ENCODE measurements at regions not wholly inside any gene's neighbourhood (a gene's known extent, or its start where the extent isn't known, plus 50 kb on each side); places are given as distances from the start of the nearest gene placed in this dataset.

GRCh38 chr6:150712505-150713252 lies 113.0 kb downstream of the PLEKHG1 start:
- no peak overlapping the region for H3K4me3 Mint-ChIP-seq
- no peak overlapping the region for H3K27ac Mint-ChIP-seq
- ATAC-seq (replicated peaks) = no peak
- H3K9me3 Mint-ChIP-seq = no peaks in the 10 kb centered on the region
- no peaks in the 10 kb centered on the region for H3K27me3 Mint-ChIP-seq
- H3K36me3 Mint-ChIP-seq (ENCODE audit: low read depth) = no peaks in the 10 kb centered on the region
- peaks cover 3% of the 10 kb centered on the region for H3K4me1 Mint-ChIP-seq

GRCh38 chr6:150713487-150713886 lies 113.8 kb downstream of the PLEKHG1 start:
- H3K36me3 Mint-ChIP-seq (ENCODE audit: low read depth) = no peaks in the 10 kb centered on the region
- no peak overlapping the region for H3K4me3 Mint-ChIP-seq

GRCh38 chr6:150713931-150714330 lies 114.2 kb downstream of the PLEKHG1 start:
- ATAC-seq (replicated peaks) = no peak
- Mint-ChIP-seq H3K36me3 (ENCODE audit: low read depth) (no peaks in the 10 kb centered on the region), H3K4me3 (no peak overlapping the region), H3K27me3 (no peaks in the 10 kb centered on the region), H3K4me1 (peaks cover 3% of the 10 kb centered on the region), H3K27ac (no peak overlapping the region), H3K9me3 (no peaks in the 10 kb centered on the region)

More at GRCh38 chr6:150713487-150713886, 113.8 kb downstream of the PLEKHG1 start:
- Mint-ChIP-seq H3K27ac (no peak overlapping the region), H3K4me1 (peaks cover 3% of the 10 kb centered on the region), H3K9me3 (no peaks in the 10 kb centered on the region), H3K27me3 (no peaks in the 10 kb centered on the region)
- no peak for ATAC-seq (replicated peaks)

- no peak overlapping the region for H3K27ac Mint-ChIP-seq
- no peaks in the 10 kb centered on the region for H3K36me3 Mint-ChIP-seq (ENCODE audit: low read depth)
- H3K27me3 Mint-ChIP-seq = no peaks in the 10 kb centered on the region
- ATAC-seq (replicated peaks) = no peak
- H3K9me3 Mint-ChIP-seq = no peaks in the 10 kb centered on the region
- peaks cover 3% of the 10 kb centered on the region for H3K4me1 Mint-ChIP-seq
- no peak overlapping the region for H3K4me3 Mint-ChIP-seq
These were observed 115.4 kb downstream of the PLEKHG1 start for GRCh38 chr6:150715133-150715532.

GRCh38 chr6:150717419-150717818 lies 117.7 kb downstream of the PLEKHG1 start:
- ATAC-seq (replicated peaks) = no peak
- Mint-ChIP-seq H3K27ac (no peak overlapping the region), H3K4me3 (no peak overlapping the region), H3K36me3 (ENCODE audit: low read depth) (no peaks in the 10 kb centered on the region), H3K9me3 (no peaks in the 10 kb centered on the region), H3K27me3 (peaks cover 3% of the 10 kb centered on the region), H3K4me1 (peaks cover 10% of the 10 kb centered on the region)

GRCh38 chr6:150719099-150719766 lies 119.5 kb downstream of the PLEKHG1 start:
- ATAC-seq (replicated peaks) = no peak
- Mint-ChIP-seq H3K36me3 (ENCODE audit: low read depth) (no peaks in the 10 kb centered on the region), H3K4me3 (no peak overlapping the region), H3K27me3 (peaks cover 3% of the 10 kb centered on the region), H3K4me1 (peaks cover 10% of the 10 kb centered on the region), H3K27ac (no peak overlapping the region), H3K9me3 (no peaks in the 10 kb centered on the region)

- no peak overlapping the region for H3K27ac Mint-ChIP-seq
- peaks cover 10% of the 10 kb centered on the region for H3K4me1 Mint-ChIP-seq
These were observed 120.1 kb downstream of the PLEKHG1 start for GRCh38 chr6:150719831-150720230.

GRCh38 chr6:150720774-150721233 lies 121.1 kb downstream of the PLEKHG1 start:
- Mint-ChIP-seq H3K4me3 (peak overlapping the region; percentile 6), H3K9me3 (no peaks in the 10 kb centered on the region)

More at GRCh38 chr6:150719831-150720230, 120.1 kb downstream of the PLEKHG1 start:
- Mint-ChIP-seq H3K27me3 (peaks cover 3% of the 10 kb centered on the region), H3K36me3 (ENCODE audit: low read depth) (no peaks in the 10 kb centered on the region), H3K4me3 (no peak overlapping the region), H3K9me3 (no peaks in the 10 kb centered on the region)
- no peak for ATAC-seq (replicated peaks)

GRCh38 chr6:150721418-150722266 lies 122.0 kb downstream of the PLEKHG1 start:
- Mint-ChIP-seq H3K4me3 (no peak overlapping the region), H3K27me3 (peaks cover 3% of the 10 kb centered on the region), H3K4me1 (peaks cover 7% of the 10 kb centered on the region), H3K36me3 (ENCODE audit: low read depth) (no peaks in the 10 kb centered on the region), H3K27ac (no peak overlapping the region), H3K9me3 (no peaks in the 10 kb centered on the region)
- no peak for ATAC-seq (replicated peaks)

More at GRCh38 chr6:150720774-150721233, 121.1 kb downstream of the PLEKHG1 start:
- H3K27me3 Mint-ChIP-seq = peaks cover 3% of the 10 kb centered on the region
- H3K27ac Mint-ChIP-seq = no peak overlapping the region
- no peaks in the 10 kb centered on the region for H3K36me3 Mint-ChIP-seq (ENCODE audit: low read depth)
- peaks cover 10% of the 10 kb centered on the region for H3K4me1 Mint-ChIP-seq
- peak; percentile 92 for ATAC-seq (replicated peaks)

GRCh38 chr6:150722614-150723344 lies 123.1 kb downstream of the PLEKHG1 start:
- Mint-ChIP-seq H3K9me3 (no peaks in the 10 kb centered on the region), H3K36me3 (ENCODE audit: low read depth) (no peaks in the 10 kb centered on the region), H3K4me3 (no peak overlapping the region), H3K4me1 (peaks cover 7% of the 10 kb centered on the region), H3K27me3 (peaks cover 3% of the 10 kb centered on the region), H3K27ac (no peak overlapping the region)
- no peak for ATAC-seq (replicated peaks)

GRCh38 chr6:150723345-150723658 lies 123.6 kb downstream of the PLEKHG1 start:
- H3K4me1 Mint-ChIP-seq = peaks cover 7% of the 10 kb centered on the region
- peaks cover 3% of the 10 kb centered on the region for H3K27me3 Mint-ChIP-seq
- no peak for ATAC-seq (replicated peaks)
- H3K4me3 Mint-ChIP-seq = no peak overlapping the region
- H3K27ac Mint-ChIP-seq = no peak overlapping the region
- no peaks in the 10 kb centered on the region for H3K36me3 Mint-ChIP-seq (ENCODE audit: low read depth)
- no peaks in the 10 kb centered on the region for H3K9me3 Mint-ChIP-seq

GRCh38 chr6:150723857-150724256 lies 124.2 kb downstream of the PLEKHG1 start:
- Mint-ChIP-seq H3K27me3 (peaks cover 3% of the 10 kb centered on the region), H3K36me3 (ENCODE audit: low read depth) (no peaks in the 10 kb centered on the region), H3K9me3 (no peaks in the 10 kb centered on the region), H3K4me3 (no peak overlapping the region), H3K4me1 (peaks cover 7% of the 10 kb centered on the region), H3K27ac (no peak overlapping the region)
- peak; percentile 36 for ATAC-seq (replicated peaks)

- Mint-ChIP-seq H3K4me3 (no peak overlapping the region), H3K4me1 (peaks cover 2% of the 10 kb centered on the region), H3K27ac (no peak overlapping the region), H3K36me3 (ENCODE audit: low read depth) (no peaks in the 10 kb centered on the region), H3K27me3 (peaks cover 3% of the 10 kb centered on the region), H3K9me3 (no peaks in the 10 kb centered on the region)
- ATAC-seq (replicated peaks) = no peak
These were observed 126.1 kb downstream of the PLEKHG1 start for GRCh38 chr6:150725795-150726194.

GRCh38 chr6:150729188-150729748 lies 129.6 kb downstream of the PLEKHG1 start:
- H3K4me3 Mint-ChIP-seq = no peak overlapping the region
- no peak for ATAC-seq (replicated peaks)
- no peaks in the 10 kb centered on the region for H3K27me3 Mint-ChIP-seq
- no peaks in the 10 kb centered on the region for H3K36me3 Mint-ChIP-seq (ENCODE audit: low read depth)
- H3K9me3 Mint-ChIP-seq = no peaks in the 10 kb centered on the region
- no peaks in the 10 kb centered on the region for H3K4me1 Mint-ChIP-seq
- no peak overlapping the region for H3K27ac Mint-ChIP-seq

All from activated T-helper 17 cell treated with anti-CD3 and anti-CD28 coated beads, Interleukin-2, amount 50 U/mL, for 72 hours (primary cell).